Cardiac muscle cell (in vitro differentiated cells and primary cell): ENCODE measurements at regions not wholly inside any gene's neighbourhood (a gene's known extent, or its start where the extent isn't known, plus 50 kb on each side); places are given as distances from the start of the nearest gene placed in this dataset.
A peak's percentile ranks its signal among the peaks of the same experiment; 100 is the strongest.

ENCODE experiments used
- DNase-seq, 2 donors: peaks; one replicate each; pipeline versions ENCODE4 v3.0.0 to v3.0.0-alpha.2; 2010 to 2017; ENCODE audit warnings: low read depth in 1 of 2, low spot score in 1 of 2
- H3K27ac ChIP-seq: fragments of 200-600 bp; sonication (generic); 2 replicates; pipeline ENCODE4 v1.5.1; 2016
- H3K27me3 ChIP-seq: fragments of 200-600 bp; sonication (generic); 2 replicates; pipeline ENCODE4 v1.6.0; 2016; ENCODE audit warnings: control low read depth
- H3K36me3 ChIP-seq: fragments of 200-600 bp; sonication (generic); 2 replicates; pipeline ENCODE4 v1.5.1; 2016; ENCODE audit warnings: control low read depth
- H3K4me1 ChIP-seq: fragments of 200-600 bp; sonication (generic); 2 replicates; pipeline ENCODE4 v1.8.1; 2017; ENCODE audit warnings: low read depth, mild to moderate bottlenecking, mixed run types
- H3K4me3 ChIP-seq: fragments of 200-600 bp; sonication (generic); 2 replicates; pipeline ENCODE4 v1.5.1; 2016; ENCODE audit warnings: mild to moderate bottlenecking
- H3K9me3 ChIP-seq: fragments of 200-600 bp; sonication (generic); 2 replicates; pipeline ENCODE4 v1.5.1; 2017; ENCODE audit warnings: low read depth, mild to moderate bottlenecking, control low read depth
- TF ChIP-seq, protein P1 (sequence below): IDR thresholded peaks from 2 replicates; pipeline ENCODE4 v1.5.1; 2012; ENCODE audit warnings: low read depth, mild to moderate bottlenecking, low read length

DNA sequence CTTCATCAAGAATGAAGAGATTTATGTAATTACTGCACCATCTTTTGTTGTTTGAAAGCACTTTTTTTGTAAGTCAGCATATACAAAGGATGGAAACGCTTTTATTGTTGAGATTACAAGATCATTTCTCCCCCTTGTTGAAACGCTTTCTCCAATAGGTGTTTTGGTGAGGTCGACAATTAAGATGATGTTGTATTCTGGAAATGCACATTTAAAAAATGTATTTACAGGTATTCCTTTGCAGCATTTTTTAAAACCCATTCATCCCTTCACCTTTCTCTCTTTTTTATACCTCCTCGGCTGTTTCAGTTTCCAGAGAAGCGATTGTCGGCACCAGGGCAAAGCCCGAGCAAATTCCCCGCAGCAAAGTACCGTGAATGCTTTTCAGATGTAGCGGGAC, 499.9 kb downstream of the VRK1 start:
- no peaks in the 10 kb centered on the region for H3K27me3 ChIP-seq
- no peak overlapping the region for H3K27ac ChIP-seq
- no peaks in the 10 kb centered on the region for H3K4me1 ChIP-seq
- TF ChIP-seq, protein P1, sequence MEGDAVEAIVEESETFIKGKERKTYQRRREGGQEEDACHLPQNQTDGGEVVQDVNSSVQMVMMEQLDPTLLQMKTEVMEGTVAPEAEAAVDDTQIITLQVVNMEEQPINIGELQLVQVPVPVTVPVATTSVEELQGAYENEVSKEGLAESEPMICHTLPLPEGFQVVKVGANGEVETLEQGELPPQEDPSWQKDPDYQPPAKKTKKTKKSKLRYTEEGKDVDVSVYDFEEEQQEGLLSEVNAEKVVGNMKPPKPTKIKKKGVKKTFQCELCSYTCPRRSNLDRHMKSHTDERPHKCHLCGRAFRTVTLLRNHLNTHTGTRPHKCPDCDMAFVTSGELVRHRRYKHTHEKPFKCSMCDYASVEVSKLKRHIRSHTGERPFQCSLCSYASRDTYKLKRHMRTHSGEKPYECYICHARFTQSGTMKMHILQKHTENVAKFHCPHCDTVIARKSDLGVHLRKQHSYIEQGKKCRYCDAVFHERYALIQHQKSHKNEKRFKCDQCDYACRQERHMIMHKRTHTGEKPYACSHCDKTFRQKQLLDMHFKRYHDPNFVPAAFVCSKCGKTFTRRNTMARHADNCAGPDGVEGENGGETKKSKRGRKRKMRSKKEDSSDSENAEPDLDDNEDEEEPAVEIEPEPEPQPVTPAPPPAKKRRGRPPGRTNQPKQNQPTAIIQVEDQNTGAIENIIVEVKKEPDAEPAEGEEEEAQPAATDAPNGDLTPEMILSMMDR, result no peak
- no peaks in the 10 kb centered on the region for H3K9me3 ChIP-seq
- no peak for DNase-seq
- H3K4me3 ChIP-seq, result no peak overlapping the region
- no peaks in the 10 kb centered on the region for H3K36me3 ChIP-seq

DNA sequence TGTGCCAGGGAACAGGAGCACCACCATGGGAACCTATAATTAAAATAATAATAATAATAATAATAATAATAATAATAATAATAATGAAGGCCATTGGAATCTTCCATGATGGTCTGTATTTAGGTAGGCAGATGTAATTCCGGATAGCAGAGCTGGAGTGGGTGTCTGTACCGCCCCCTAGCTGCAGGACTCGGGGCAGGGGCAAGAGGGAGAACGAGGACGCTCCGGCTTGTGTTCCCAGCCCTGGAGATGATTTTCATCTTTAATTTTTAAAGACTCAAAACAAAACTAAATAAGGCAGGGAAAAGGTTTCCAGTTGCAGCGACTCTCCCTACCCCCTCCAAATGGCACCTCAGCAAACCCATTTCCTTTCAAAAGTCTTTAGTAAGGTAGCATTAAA, 501.1 kb downstream of the VRK1 start:
- Histone ChIP-seq H3K36me3 (no peaks in the 10 kb centered on the region), H3K27me3 (no peaks in the 10 kb centered on the region), H3K9me3 (no peaks in the 10 kb centered on the region), H3K27ac (no peak overlapping the region), H3K4me3 (no peak overlapping the region), H3K4me1 (no peaks in the 10 kb centered on the region)
- no peak for DNase-seq
- TF ChIP-seq, protein P1, result no peak

DNA sequence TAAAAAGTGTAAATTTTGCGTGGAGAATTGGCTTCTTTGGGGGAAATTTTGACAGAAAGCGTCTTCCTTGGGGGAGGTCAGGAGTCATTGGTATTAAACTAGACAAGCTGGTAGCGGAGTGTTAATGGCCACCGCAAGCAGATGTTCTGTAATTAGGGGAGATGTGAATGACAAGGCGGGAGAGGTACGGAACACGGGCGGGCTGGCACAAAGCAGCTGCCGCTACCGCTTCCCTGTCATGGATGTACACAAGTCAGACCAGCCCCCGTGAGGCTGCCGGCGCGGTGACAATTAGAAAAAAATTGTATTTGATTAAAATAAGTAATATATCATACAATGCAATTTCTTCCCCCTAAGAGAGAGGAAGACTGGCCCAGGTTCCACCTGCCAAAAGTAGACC, 501.6 kb downstream of the VRK1 start:
- no peaks in the 10 kb centered on the region for H3K9me3 ChIP-seq
- TF ChIP-seq, protein P1, result no peak
- H3K4me3 ChIP-seq, result no peak overlapping the region
- H3K4me1 ChIP-seq, result no peaks in the 10 kb centered on the region
- no peak for DNase-seq
- no peaks in the 10 kb centered on the region for H3K27me3 ChIP-seq
- H3K36me3 ChIP-seq, result no peaks in the 10 kb centered on the region
- H3K27ac ChIP-seq, result no peak overlapping the region

DNA sequence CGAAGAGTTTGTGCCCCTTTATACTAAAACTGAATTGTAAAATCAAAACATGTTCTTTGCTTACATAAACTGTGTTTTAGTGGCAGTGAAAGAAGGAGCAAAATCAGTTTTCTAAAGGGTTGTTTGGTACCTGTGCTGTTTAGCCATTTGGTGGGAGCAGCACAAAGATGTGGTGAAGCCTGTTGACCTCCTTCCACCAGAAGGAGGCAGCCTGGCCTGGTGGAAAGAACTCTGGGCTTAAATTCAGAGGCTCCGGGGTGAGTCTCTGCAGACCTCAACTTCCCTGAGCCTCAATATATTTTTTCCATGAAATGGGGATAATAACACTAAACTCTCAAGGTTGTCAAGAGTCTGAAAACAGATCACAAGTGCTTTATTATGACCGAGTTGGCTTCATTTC, 502.5 kb downstream of the VRK1 start:
- no peaks in the 10 kb centered on the region for H3K36me3 ChIP-seq
- DNase-seq, result peak in 1 of 2 donors; percentile 8
- H3K4me1 ChIP-seq, result no peaks in the 10 kb centered on the region
- no peaks in the 10 kb centered on the region for H3K27me3 ChIP-seq
- H3K27ac ChIP-seq, result no peak overlapping the region
- H3K4me3 ChIP-seq, result no peak overlapping the region
- TF ChIP-seq, protein P1, result no peak
- no peaks in the 10 kb centered on the region for H3K9me3 ChIP-seq

DNA sequence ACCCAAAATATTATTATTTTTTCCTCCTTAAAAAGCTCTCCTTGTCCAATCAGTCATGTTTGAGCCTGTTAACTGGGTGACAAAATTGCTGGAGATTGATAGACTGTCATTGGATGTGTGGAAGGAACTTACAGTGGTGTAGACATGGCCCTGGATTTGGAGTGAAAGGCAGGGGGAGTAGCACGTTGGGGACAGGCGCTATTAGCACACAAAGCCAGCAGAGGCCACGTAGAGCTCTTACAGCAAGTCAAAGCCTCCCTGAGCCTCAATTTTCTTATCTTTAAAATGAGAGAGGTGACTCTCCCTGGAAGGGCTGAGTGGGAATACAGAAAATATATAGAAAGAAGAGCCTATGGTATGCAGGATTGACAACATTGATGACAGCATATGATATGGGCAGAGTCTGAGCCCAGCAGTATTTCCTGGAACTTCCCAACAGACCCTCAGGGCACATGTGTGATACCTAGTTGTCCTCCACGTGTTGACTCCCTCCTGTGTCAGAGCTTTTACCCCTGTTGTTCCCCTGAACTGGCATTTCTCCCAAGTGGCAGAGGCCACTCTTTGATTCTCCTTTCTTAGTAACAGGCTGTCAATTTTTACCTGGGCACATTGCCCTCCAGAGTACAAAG, 504.9 kb downstream of the VRK1 start:
- Histone ChIP-seq H3K4me1 (no peaks in the 10 kb centered on the region), H3K9me3 (no peaks in the 10 kb centered on the region), H3K4me3 (no peak overlapping the region), H3K27ac (no peak overlapping the region), H3K36me3 (no peaks in the 10 kb centered on the region), H3K27me3 (no peaks in the 10 kb centered on the region)
- no peak for DNase-seq
- TF ChIP-seq, protein P1, result no peak
